HG02610 (cell line): ENCODE measurements at regions not wholly inside any gene's neighbourhood (a gene's known extent, or its start where the extent isn't known, plus 50 kb on each side); places are given as distances from the start of the nearest gene placed in this dataset.
"Not testable (repeated sequence)": the region's sequence is repeated elsewhere in the genome, so short reads cannot be mapped to it uniquely, and the experiment has no call there.

ENCODE experiments used
- ATAC-seq: cut with Tn5 transposase; IDR thresholded peaks from one replicate; pipeline ENCODE4 v1.9.1; 2021; ENCODE audit warnings: mild to moderate bottlenecking, moderate library complexity; ENCODE audit not compliant: unreplicated experiment

DNA sequence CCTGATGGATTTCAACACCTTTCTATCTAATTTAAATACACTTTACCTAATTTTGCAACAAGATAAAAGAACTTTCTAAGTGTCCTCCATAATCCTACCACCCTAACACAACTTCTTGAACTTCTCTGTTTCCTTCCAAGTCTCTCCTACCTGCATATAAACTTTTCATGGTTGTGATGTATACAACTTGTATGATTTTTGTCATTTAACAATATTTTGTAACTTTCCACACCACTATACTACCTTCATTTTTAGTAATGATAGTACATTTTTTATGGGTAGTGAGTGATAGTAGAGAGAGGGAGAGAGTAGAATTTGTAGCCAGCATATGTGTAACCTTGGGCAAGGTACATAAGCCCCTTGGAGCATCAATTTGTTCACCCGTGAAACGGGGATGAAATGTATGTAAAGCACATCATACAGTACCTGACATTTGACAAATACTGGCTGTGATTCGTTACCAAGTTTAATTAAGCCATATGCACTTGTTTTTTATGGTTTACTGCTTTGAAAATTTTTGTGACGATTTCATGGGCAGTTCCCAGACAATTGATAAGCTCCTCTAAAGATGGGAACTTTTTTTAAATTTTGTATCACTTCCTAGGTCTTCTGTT, 177.8 kb upstream of the SLC38A2 start:
- ATAC-seq: no peak

GRCh38 chr12:46549527-46550265, 177.1 kb upstream of the SLC38A2 start:
- ATAC-seq: peak; percentile 46

GRCh38 chr12:46548605-46549071, 176.1 kb upstream of the SLC38A2 start:
- ATAC-seq: no peak

- ATAC-seq: no peak
These were observed 175.1 kb upstream of the SLC38A2 start for GRCh38 chr12:46547421-46548354.

DNA sequence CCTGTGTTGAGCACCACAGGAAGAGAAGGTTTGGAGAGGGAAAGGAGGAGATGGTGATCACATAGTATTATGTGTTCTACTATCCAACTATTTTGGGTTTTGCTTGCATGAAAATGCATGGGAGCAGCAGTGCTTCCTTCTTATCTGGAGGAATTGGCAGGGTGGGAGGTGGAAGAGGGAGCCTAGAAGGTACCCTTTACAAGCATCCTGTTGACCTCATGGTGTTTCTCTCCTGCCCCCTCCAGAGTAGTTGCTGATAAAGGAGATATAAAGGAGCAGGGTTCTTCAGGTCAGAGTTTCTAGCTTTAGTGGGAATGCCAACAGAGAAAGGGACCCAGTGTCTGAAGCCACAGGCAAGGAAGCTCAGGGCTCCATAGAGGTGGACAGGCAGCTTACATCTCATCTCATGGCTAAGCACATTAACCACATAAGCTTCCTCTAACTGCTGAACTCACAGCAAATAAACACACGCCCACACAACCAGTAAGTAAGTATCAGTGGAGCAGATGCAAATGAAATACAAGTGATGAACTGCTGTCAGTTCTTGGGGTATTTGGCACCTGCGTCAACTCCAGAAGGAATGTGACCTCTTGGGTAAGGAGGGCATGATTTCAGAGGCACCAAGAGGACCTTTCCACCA, 174.2 kb upstream of the SLC38A2 start:
- ATAC-seq: peak; percentile 93

GRCh38 chr12:46543378-46543795, 170.8 kb upstream of the SLC38A2 start:
- not testable (repeated sequence) for ATAC-seq

- ATAC-seq: no peak
These were observed 166.4 kb upstream of the SLC38A2 start for GRCh38 chr12:46538976-46539375.

DNA sequence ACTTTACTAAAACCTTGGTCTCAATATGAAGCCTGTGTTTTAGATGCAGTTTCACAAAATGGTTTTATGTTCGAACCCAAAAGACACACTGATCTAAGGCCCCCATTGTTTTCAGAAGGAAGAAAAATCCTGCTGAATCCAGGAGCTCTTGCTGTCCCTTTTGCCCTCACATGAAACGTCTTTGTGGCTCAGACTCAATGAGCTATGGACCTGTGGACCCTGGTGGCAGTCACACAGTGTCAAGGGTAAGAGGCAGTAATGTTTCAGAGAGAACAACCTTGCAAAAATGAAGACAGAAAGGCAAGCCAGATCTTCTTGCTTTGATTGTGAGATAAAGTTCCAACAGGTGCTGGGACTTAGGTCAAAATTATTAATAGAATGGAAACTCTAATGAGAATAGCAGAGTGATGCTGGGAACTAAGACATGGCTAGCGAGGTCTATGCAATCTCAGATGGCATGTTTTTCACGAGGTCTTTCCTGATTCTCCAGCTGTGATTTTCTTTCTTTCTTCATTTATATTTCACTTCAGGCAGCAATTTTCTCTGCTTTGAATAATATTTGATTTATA, 164.9 kb upstream of the SLC38A2 start:
- no peak for ATAC-seq

GRCh38 chr12:46536316-46536715, 163.7 kb upstream of the SLC38A2 start:
- peak; percentile 91 for ATAC-seq

DNA sequence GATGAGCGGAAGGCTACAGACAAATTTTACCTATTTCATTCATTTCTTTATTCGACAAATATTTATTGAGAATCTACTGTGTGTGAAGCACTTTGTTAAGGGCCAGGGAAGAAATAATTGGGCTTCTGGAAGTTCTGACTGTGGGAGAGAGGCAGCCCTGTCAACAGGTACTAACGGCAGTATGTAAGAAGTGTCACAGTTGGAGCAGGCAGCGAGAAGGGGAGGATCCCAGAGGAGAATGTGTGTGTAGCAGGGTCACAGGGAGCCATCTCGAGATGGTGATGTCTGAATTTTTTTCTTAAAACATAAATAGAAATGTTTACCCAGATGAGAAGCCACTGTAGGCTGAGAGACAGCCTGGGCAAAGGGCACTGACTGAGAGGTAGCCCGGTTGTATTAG, 163.3 kb upstream of the SLC38A2 start:
- ATAC-seq: no peak

DNA sequence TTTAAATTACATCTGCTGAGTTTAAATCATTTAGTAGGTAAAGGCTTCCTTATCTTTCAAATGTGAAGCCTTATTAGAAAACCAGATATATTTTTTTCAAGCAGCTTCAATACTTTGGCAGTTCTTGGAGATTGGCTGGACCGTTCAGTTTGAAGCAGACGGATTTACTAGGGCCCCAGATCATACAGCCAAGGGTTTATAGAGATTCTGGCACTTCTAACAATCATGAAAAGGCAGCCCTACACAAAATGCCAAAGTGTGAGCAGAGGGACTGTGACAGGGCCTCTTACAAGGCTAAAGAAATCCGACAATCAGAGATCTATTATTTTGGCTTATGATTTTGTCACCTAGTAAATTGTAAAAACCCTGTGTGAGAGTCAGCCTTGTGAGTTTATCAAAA, 162.8 kb upstream of the SLC38A2 start:
- ATAC-seq: no peak

DNA sequence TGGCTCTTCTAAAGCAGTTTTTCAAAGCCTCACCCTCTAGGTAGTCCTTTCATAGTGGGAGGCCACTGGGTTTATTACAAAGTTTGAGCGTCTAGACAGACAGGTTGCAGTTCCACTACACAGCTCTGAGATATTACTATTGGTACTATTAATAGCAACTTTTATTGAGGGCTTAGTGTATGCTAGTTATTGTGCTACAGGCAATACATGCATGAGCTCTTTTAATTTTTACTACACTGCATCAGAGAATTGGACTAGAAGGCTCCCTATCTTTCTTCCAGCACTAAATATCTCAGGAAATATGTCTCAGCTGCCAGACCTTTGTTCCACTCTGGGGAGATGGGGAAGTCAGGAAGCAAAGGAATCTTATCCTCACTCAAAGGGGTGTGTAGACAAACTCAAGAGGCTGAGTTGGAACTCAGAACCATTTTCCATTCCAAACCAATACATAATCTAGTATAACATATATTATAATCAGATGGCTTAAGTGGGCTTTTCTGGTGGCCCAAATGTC, 161.8 kb upstream of the SLC38A2 start:
- ATAC-seq: no peak

- no peak for ATAC-seq
These were observed 161.2 kb upstream of the SLC38A2 start for GRCh38 chr12:46533723-46534122.

- no peak for ATAC-seq
These were observed 159.2 kb upstream of the SLC38A2 start for GRCh38 chr12:46531804-46532203.

GRCh38 chr12:46531059-46531785, 158.6 kb upstream of the SLC38A2 start:
- no peak for ATAC-seq

GRCh38 chr12:46530373-46531056, 157.9 kb upstream of the SLC38A2 start:
- ATAC-seq: no peak

- ATAC-seq: no peak
These were observed 153.7 kb upstream of the SLC38A2 start for GRCh38 chr12:46526233-46526632.

DNA sequence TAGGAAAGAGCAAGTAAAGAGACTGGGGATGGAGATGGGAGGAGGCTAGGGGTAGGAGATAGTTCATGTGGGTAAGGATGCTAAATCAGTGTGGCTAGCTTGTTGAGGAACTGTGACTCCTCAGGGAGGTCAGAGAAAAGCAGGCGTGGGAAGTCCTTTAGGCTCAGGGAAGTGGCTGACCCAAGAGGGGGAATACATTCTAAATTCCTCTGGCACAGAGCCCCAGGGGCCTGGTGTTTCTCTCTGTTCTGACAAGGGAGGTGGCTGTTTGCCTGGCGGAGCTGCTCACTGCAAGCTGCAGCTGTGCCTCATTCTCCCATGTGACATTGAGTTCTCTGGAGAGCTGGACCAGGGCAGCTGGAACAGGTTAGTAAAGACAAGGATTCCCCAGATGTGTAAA, 152.2 kb upstream of the SLC38A2 start:
- no peak for ATAC-seq
